Dedifferentiated amniotic fluid mesenchymal stem cell (primary cell): ENCODE measurements at regions not wholly inside any gene's neighbourhood (a gene's known extent, or its start where the extent isn't known, plus 50 kb on each side); places are given as distances from the start of the nearest gene placed in this dataset.
"Not testable (repeated sequence)": the region's sequence is repeated elsewhere in the genome, so short reads cannot be mapped to it uniquely, and the experiment has no call there.

Experiments used
- DNase-seq: peaks from one replicate; pipeline ENCODE4 v3.0.0-alpha.2; 2016; ENCODE audit errors: extremely low spot score

DNA sequence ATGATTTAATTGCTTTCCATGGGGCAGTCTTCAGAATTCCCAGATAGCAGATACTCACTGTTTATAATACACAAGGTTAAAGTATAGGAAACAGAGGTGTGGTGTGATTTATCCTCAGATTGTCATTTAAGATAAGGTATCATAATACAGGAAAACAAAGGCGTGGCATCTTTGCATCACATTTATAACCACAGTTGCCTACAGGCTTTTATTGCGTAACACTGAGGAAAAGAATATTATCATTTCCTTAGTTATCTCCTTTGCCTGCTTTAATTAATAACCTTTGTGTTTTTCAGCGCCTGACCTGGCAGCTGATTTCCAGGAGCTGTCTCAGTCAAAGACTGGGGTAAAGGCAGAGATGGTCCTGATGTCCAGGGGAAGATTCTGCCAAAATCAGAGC is 68.8 kb downstream of the SSX7 start:
- DNase-seq: no peak

DNA sequence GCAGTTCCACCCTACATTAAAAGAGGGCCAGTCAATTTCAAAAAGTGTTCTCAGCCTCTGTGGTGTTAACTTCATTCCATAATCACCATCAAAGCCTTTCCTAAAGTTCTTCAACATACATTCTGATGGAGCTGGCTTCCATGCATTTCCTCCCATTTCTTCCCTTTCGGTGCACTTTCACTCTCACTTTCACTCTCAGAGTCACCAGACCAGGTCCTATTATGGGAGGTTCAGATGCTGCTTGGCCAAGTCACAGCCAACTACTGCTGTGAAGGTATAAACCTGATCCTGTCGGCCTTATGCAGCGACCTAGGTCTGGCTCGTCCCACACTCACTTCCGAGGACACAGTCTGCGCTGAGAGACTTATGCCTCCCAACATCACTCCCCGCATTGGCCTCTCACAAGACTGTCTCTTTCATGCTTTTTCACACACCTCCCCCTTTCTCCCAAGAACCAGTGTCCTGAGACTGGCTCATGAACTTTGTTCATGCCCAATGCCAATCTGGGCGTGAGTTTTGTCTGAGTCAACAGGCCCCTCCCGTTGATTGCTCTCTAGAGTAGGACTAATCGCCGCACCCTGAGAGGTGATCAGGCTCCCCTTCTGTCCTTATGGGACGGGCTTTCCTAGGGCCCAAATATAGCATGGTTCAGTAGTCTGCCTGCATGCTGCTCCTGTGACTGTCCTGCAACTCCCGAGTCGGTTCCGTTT is 60.8 kb upstream of the XAGE1B start:
- no peak for DNase-seq

DNA sequence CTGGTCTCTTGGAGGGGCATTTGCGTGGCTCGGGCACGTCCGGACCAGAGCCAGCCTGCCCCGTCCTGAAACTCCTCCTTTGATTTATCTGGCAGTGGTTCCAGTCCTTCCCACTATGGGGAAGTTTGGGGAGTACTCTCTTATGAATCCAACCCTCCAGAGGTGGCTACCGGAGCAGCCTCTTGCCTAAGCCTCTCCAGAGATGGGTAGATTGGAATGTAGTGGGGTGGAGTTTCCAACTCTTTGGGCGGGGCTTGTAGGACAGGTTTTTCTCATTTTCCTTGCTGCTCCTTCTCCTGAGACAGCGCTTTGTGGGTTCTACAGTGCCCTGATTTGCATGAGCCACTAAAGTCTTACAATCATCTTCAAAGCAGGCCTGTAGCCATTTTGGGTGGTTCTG is 60.1 kb upstream of the XAGE1B start:
- DNase-seq: no peak

DNA sequence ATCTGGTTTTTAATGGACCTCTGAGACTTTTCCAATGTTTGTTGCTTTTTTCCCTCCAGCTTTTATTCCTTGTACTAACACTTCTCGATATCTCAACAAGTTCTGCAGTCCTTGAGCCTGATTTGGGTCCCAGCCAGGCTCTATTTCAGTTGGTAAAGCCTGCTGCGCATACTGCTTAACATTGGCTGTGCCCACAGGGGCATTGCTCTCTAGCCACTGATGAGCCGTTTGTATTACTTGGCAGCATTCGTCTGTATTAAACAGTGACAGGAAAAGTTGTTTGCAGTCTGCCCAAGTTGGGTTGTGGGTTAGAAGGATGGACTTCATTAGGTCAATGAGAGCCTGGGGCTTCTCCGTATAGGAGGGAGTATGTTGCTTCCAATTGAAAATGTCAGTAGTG is 59.6 kb upstream of the XAGE1B start:
- DNase-seq: no peak

DNA sequence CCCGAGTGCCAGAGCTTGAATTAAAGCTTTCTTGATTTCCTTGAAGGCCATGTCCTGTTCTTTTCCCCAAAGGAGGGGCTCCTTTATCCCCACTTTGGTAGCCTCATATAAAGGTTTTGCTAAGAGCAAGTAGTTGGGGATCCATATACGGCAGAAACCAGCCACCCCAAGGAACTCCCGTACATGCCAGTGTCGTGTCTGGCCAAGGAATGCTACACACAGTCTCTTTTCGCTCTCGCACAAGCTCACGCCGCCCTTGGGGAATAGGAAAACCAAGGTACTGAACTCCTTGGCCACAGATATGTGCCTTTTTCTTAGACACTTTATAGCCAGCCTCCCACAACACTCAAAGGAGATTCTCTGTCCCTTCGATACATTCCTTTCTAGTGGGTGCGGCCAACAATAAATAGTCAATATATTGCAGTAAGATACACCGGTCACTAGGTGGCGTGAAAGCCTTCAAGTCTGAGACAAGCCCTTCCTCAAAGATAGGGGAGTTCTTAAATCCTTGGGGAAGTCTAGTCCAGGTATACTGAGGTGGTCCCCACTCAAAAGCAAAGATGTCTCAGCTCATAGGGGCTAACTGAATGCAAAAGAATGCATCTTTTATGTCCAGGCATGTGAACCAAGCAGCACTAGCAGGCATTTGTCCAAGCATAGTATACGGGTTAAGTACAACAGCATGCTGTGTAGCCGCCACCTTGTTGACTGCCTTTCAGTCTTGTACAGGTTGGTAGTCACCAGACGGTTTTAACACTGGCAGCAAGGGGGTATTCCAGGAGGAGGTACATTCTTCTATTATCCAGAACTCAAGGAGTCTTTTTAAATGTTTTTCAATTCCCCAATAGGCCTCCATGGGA is 57.8 kb upstream of the XAGE1B start:
- peak; percentile 44 for DNase-seq

DNA sequence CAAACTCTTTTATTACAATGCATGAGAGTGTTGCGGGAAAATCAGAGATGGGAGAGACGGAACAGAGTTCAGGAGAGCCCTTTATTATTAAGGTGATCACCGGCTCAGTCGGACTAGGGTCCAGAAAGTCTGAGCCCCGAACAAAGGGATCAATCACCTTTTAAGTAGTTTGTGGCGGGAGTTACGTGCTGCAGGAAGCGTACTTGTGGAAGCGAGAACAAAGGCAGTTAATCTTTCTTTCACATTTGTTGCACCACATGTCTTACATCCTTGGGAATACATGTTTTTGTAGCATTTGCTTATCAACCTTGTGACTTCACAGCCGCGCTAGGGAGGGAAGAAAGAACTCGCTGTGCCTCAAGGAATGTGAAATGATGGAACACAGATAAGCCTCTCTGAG is 51.3 kb upstream of the XAGE1B start:
- not testable (repeated sequence) for DNase-seq
